Heart right ventricle (tissue), 16 donors: ENCODE measurements at regions not wholly inside any gene's neighbourhood (a gene's known extent, or its start where the extent isn't known, plus 50 kb on each side); places are given as distances from the start of the nearest gene placed in this dataset.

Source experiments
- ATAC-seq, 8 donors: fragments of 200-7000 bp; cut with Tn5 transposase; one replicate each; pipeline ENCODE4 v1.9.1; 2020; ENCODE audit warnings: mild to moderate bottlenecking in 8 of 8, moderate library complexity in 8 of 8, moderate number of reproducible peaks in 1 of 8
- DNase-seq, 2 donors: peaks; one replicate each; pipeline ENCODE4 v3.0.0-alpha.2; 2020
- H3K27ac ChIP-seq, 10 donors: fragments of 200-600 bp; sonication (generic) in 2 of 10; one replicate each; pipeline versions ENCODE4 v1.5.0 to v1.8.0; 2020 to 2022; ENCODE audit warnings: mild to moderate bottlenecking in 3 of 10
- H3K27me3 ChIP-seq, 7 donors: fragments of 200-600 bp; one replicate each; pipeline ENCODE4 v1.8.0; 2021 to 2022; ENCODE audit warnings: mild to moderate bottlenecking in 2 of 7
- H3K36me3 ChIP-seq, 9 donors: fragments of 200-600 bp; sonication (generic) in 1 of 9; one replicate each; pipeline versions ENCODE4 v1.5.0 to v1.8.0; 2020 to 2022; ENCODE audit warnings: mild to moderate bottlenecking in 2 of 9
- H3K4me1 ChIP-seq, 9 donors: fragments of 200-600 bp; sonication (generic) in 1 of 9; one replicate each; pipeline versions ENCODE4 v1.5.0 to v1.8.0; 2020 to 2022; ENCODE audit warnings: mild to moderate bottlenecking in 4 of 9
- H3K4me3 ChIP-seq, 10 donors: fragments of 200-600 bp; sonication (generic) in 2 of 10; one replicate each; pipeline versions ENCODE4 v1.5.0 to v1.8.0; 2020 to 2022; ENCODE audit warnings: mild to moderate bottlenecking in 7 of 10, moderate library complexity in 2 of 10
- H3K9me3 ChIP-seq, 11 donors: fragments of 200-600 bp in 10 of 11; sonication (generic) in 2 of 11; one replicate each; pipeline versions ENCODE4 v1.5.0 to v1.8.0; 2013 to 2022; ENCODE audit warnings: mild to moderate bottlenecking in 2 of 11, control low read depth in 1 of 11, moderate library complexity in 1 of 11
- WGBS, 2 donors: extraction: QIAGEN DNeasy Blood & Tissue Kit; methylation state at CpG; one replicate each; pipeline ENCODE4 v1.1.7; 2013; ENCODE audit warnings: inconsistent platforms in 1 of 2; 5-methylcytosine and 5-hydroxymethylcytosine counted together
- intact Hi-C, 10 donors: fragments of 100-400 bp; cut with DNase I; formaldehyde crosslinking; loops; one replicate each; pipeline versions ENCODE4 v1.11.1 to v1.14.2; 2022
- TF ChIP-seq, protein P1 (sequence below), 9 donors: fragments of 200-600 bp; sonication (generic) in 2 of 9; IDR thresholded peaks; one replicate each; pipeline versions ENCODE4 v1.5.0 to v1.8.0; 2021 to 2022; ENCODE audit warnings: antibody characterized with exemption in 9 of 9, mild to moderate bottlenecking in 5 of 9, moderate library complexity in 1 of 9
- donor health status: Arrhythmogenic right ventricular cardiomyopathy.
- donor health status: ischemic (EF 13 %, LVEDD 7.1; RV severe dilation, severe dysfunction).
- donor health status: healthy with polysubstance abuse.
- donor health status: DM: no; HTN: yes; CAD: no.
- donor health status: DM: no; HTN: no; CAD: no.
- donor health status: ischemic (EF 25% LVEDD 6.9; RV normal size, moderate dysfunction).
- donor health status: ischemic (EF 25% LVEDD 5.7; RV mildly dilated, moderate dysfunction).
- donor health status: healthy.
- donor health status: DM: yes; HTN: yes; CAD: no.
- donor health status: Ischemic cardiomyopathy.
- donor health status: ischemic (EF 35%, LVEDD 5.7; RV mildly dilated, moderate dysfunction).
- donor health status: nonischemic (EF 11% LVEDD 7.7; RV severe dilation, severe dysfunction).
- donor health status: DM: yes; HTN: yes; CAD: no.
- donor health status: PGD.
- donor health status: ischemic (EF 29% LVEDD 5.4; RV normal size, mild dysfunction).
- donor health status: nonischemic (EF 23%, LVEDD 6.1; RV moderate dilation, normal function).

DNA sequence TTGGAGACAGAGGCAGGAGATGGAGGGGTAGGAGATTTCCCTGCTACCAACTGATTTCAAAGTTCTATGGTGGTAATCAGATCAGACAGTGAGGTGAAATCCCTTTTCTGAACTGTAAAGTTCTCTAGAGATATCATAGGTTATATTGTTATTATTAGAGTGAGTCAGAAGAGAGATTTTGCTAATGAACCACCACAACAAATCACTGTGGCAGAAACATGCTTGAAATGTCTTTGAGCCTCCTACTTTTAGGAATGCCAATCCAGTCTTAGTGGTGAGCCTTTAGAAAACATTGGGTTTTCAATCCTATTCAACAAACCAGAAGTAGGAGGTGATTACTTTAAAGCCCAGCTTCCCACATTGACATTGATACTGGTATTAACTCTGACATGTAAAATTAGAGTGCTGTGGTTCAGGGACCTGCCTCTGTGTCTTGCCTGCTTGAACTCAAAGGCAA lies 136.7 kb upstream of the CNR1 start:
- intact Hi-C loops, result no loop called here
- no peaks in the 10 kb centered on the region for H3K36me3 ChIP-seq
- TF ChIP-seq, protein P1, sequence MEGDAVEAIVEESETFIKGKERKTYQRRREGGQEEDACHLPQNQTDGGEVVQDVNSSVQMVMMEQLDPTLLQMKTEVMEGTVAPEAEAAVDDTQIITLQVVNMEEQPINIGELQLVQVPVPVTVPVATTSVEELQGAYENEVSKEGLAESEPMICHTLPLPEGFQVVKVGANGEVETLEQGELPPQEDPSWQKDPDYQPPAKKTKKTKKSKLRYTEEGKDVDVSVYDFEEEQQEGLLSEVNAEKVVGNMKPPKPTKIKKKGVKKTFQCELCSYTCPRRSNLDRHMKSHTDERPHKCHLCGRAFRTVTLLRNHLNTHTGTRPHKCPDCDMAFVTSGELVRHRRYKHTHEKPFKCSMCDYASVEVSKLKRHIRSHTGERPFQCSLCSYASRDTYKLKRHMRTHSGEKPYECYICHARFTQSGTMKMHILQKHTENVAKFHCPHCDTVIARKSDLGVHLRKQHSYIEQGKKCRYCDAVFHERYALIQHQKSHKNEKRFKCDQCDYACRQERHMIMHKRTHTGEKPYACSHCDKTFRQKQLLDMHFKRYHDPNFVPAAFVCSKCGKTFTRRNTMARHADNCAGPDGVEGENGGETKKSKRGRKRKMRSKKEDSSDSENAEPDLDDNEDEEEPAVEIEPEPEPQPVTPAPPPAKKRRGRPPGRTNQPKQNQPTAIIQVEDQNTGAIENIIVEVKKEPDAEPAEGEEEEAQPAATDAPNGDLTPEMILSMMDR (IDR thresholded peaks at IDR 0.05), result no peak

GRCh38 chr6:88301888-88302768 lies 136.0 kb upstream of the CNR1 start:
- Histone ChIP-seq H3K4me1 (no peaks in the 10 kb centered on the region), H3K27me3 (no peaks in the 10 kb centered on the region), H3K27ac (no peak overlapping the region), H3K4me3 (no peak overlapping the region), H3K9me3 (peaks cover 0 to 3% (median 0%) of the 10 kb centered on the region in 11 donors), H3K36me3 (no peaks in the 10 kb centered on the region)
- ATAC-seq (no peak), DNase-seq (no peak)
- intact Hi-C loops, result no loop called here
- 64 to 66% methylated on average over 5 of the region's 5 CpGs for WGBS, 2 donors
- TF ChIP-seq, protein P1 (IDR thresholded peaks at IDR 0.05), result no peak

More for the DNA sequence above, 136.7 kb upstream of the CNR1 start:
- Histone ChIP-seq H3K4me1 (no peaks in the 10 kb centered on the region), H3K27me3 (no peaks in the 10 kb centered on the region), H3K9me3 (peaks cover 0 to 8% (median 0%) of the 10 kb centered on the region in 11 donors), H3K27ac (no peak overlapping the region), H3K4me3 (no peak overlapping the region)
- DNase-seq (no peak), ATAC-seq (no peak)

- DNase-seq (no peak), ATAC-seq (no peak)
- no peak overlapping the region for H3K27ac ChIP-seq
- H3K4me1 ChIP-seq, result no peaks in the 10 kb centered on the region
- no peak overlapping the region for H3K4me3 ChIP-seq
- H3K27me3 ChIP-seq, result no peaks in the 10 kb centered on the region
- no peaks in the 10 kb centered on the region for H3K9me3 ChIP-seq
- intact Hi-C loops, result no loop called here
- TF ChIP-seq, protein P1 (IDR thresholded peaks at IDR 0.05), result no peak
- H3K36me3 ChIP-seq, result no peaks in the 10 kb centered on the region
These were observed 135.1 kb upstream of the CNR1 start for GRCh38 chr6:88301256-88301655.

DNA sequence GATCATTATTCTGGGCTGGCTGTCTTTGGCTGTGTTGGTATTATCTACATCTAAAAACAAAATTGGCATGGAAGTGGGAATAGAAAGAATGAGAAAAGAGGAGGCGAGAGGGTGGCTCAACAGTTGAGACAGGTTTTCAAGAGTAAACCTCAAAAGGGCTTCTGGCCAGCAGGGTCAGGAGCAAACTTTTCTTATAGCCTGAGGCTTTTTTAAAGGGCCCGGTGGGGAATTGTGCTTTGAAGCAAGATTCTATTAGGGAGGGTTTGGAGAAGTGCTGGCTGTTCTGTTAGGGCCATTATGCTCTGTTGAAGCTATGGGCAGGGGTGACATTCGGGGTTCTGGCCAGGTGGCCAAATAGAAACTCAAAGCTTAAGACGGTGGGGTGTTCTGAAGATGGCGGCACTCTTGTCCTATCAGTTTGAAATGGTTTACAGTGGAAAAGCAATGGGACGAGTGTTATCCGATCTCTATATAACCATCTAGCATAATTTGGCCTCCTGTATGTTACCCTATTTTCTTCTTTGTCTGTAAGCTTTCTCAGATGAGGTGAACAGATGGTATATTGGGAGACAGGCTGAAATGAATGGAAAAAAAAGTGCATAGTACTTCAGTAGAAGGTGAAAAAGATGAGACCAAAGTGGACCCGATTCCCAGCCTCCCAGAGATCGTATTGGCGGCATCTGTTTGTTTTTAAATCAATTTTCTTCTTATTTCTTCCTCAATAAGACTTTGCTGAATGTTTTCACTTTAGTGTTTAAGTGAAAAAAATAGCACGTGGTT lies 132.1 kb upstream of the CNR1 start:
- intact Hi-C loops, result no loop called here
- WGBS, 2 donors, result 77 to 78% methylated on average over 11 of the region's 11 CpGs
- no peak for DNase-seq
- H3K27ac ChIP-seq, result no peak overlapping the region
- H3K36me3 ChIP-seq, result no peaks in the 10 kb centered on the region
- H3K27me3 ChIP-seq, result no peaks in the 10 kb centered on the region
- H3K9me3 ChIP-seq, result no peaks in the 10 kb centered on the region
- ATAC-seq, result no peak
- TF ChIP-seq, protein P1 (IDR thresholded peaks at IDR 0.05), result no peak
- no peak overlapping the region for H3K4me3 ChIP-seq
- H3K4me1 ChIP-seq, result no peaks in the 10 kb centered on the region
